ES-I3 (cell line): ENCODE measurements at regions not wholly inside any gene's neighbourhood (a gene's known extent, or its start where the extent isn't known, plus 50 kb on each side); places are given as distances from the start of the nearest gene placed in this dataset.
"Not testable (repeated sequence)": the region's sequence is repeated elsewhere in the genome, so short reads cannot be mapped to it uniquely, and the experiment has no call there.

Experiments
- H3K36me3 ChIP-seq: 2 replicates; pipeline ENCODE4 v1.6.1; 2013; ENCODE audit warnings: mild to moderate bottlenecking, low read length, control low read depth, moderate library complexity; ENCODE audit not compliant: insufficient read depth
- H3K4me1 ChIP-seq: 2 replicates; pipeline ENCODE4 v1.6.1; 2013; ENCODE audit warnings: mild to moderate bottlenecking, control low read depth, low read length; ENCODE audit not compliant: insufficient read depth
- H3K9ac ChIP-seq: 2 replicates; pipeline ENCODE4 v1.6.1; 2013; ENCODE audit warnings: low read depth, mild to moderate bottlenecking, low read length, moderate library complexity
- H3K9me3 ChIP-seq: 2 replicates; pipeline ENCODE4 v1.6.1; 2013; ENCODE audit warnings: mild to moderate bottlenecking, low read length, moderate library complexity; ENCODE audit not compliant: control insufficient read depth, insufficient read depth

DNA sequence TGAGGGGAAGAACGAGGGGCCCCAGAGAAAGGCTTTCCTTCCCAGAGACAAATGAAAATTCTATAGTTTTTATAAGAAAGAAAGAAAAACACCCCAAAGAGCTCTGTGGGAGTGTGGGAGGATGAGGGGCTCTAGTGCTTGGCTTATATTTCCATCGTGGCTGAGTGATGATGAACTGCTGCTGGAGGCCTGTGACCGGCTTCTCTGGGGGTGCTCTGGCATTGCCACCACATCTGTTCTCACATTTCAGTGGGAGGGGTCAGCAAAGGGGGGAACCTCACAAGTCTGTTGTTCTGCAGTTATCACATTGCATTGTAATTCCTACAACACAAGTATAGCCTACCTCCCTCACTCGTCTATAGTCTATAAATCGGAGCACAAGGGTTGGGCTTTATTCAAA lies 67.6 kb upstream of the BACH2 start:
- no peaks in the 10 kb centered on the region for H3K9me3 ChIP-seq
- no peaks in the 10 kb centered on the region for H3K36me3 ChIP-seq
- H3K9ac ChIP-seq = no peak overlapping the region
- peaks cover 18% of the 10 kb centered on the region for H3K4me1 ChIP-seq

DNA sequence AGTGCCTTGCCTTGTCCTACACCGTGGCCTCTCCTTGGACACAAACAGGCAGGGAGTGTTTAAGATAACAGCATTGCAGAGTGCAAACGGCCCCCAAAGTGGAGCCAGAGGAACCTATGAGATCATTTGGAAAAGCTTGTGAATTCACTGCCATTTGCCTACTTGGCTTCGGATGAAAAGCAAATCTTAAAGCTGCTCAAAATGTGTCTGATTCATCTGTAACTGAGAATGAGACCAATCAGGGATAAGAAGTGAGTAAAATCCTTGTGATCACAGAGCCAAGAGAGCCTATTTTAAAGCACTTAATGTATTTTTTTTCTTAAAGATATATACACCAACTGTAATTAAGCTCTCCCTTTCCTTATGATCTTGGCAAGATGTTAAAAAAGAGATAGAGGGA lies 65.7 kb upstream of the BACH2 start:
- Histone ChIP-seq H3K9me3 (no peaks in the 10 kb centered on the region), H3K9ac (no peak overlapping the region), H3K4me1 (peaks cover 8% of the 10 kb centered on the region), H3K36me3 (no peaks in the 10 kb centered on the region)

DNA sequence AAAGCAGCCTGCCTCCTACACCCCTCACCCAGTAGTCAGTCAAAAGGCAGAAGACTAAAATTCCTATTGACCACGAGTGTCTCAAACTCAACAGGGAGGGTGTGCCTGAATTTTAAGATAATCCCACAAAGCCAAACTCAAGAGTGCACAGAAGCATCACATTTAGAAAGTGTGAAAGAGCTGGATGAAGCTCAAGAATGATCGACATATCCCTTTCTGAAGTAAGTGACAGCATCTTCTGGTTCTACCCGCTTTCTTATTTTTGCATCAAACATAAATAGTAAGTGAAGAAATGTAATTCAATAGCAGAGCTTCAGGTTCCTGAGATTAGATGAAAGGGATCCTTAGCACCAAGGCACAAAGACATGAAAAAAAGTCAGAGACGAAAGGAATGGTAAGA lies 64.5 kb upstream of the BACH2 start:
- Histone ChIP-seq H3K9me3 (no peaks in the 10 kb centered on the region), H3K36me3 (no peaks in the 10 kb centered on the region), H3K4me1 (peaks cover 11% of the 10 kb centered on the region), H3K9ac (no peak overlapping the region)

DNA sequence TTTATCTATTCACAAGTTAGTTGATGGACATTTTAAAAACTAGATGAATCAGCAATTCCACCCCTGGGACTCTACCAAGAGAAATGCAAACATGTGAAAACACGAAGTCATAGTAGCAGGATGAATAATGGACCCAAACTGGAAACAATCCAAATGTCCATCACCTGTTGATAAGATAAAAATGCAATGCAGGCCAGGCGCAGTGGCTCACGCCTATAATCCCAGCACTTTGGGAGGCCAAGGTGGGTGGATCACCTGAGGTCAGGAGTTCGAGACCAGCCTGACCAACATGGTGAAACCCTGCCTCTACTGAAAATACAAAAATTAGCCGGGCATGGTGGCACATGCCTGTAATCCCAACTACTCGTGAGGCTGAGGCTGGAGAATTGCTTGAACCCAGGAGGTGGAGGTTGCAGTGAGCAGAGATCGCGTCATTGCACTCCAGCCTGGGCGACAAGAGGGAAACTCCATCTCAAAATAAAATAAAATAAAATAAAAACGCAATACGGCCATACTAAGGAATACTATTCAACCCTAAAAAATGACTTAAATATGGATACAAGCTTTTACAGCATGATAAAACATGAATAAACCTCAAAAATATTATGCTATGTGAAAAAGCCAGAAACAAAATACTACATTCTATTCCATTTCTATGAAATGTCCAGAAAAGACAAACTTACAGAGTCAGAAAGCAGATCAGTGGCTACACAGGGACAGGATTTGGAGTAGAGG lies 61.6 kb upstream of the BACH2 start:
- H3K4me1 ChIP-seq = peaks cover 17% of the 10 kb centered on the region
- not testable (repeated sequence) for H3K9me3 ChIP-seq, H3K36me3 ChIP-seq, H3K9ac ChIP-seq

DNA sequence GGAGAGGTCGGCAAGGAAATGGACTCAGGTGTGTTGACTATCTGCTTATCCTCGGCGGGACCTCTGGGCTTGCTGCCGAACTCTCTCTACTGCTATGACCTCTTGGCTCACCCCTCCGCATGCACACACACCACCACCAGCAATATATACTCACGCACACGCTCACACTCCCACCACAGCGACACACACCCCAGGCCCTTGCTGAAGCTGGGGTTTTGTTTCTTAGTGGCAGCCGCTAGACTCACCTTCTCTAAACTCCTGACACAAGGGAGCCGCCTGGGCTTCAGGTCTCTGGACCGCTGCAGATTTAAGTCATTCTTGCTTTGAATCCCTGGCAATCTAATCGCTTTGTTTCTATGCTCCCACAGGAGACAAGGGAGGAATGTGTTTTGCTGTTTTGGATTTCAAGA lies 59.4 kb upstream of the BACH2 start:
- Histone ChIP-seq H3K9ac (peak overlapping the region; percentile 15; the same call in 1 of the 2 replicates), H3K4me1 (peaks cover 18% of the 10 kb centered on the region), H3K36me3 (no peaks in the 10 kb centered on the region), H3K9me3 (no peaks in the 10 kb centered on the region)

DNA sequence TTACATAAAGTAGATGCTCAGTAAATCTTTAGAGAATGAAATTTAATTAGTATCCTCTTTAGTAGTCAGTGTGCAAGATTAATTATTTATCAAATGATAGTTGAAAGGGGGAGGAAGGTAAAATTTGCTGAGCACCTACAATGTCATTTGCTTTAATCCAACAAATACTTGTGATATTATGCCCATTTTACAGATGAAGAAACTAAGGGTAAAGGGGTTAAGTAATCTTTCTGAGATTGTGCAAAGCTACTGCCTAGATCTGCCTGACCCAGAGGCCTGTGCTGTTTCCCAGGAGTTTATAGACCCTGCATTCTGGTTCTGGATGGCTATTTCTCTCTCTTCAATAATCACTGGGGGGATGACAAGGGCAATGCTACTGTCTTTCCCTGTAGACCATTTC lies 58.3 kb upstream of the BACH2 start:
- Histone ChIP-seq H3K9ac (no peak overlapping the region), H3K9me3 (no peaks in the 10 kb centered on the region), H3K36me3 (no peaks in the 10 kb centered on the region), H3K4me1 (peaks cover 20% of the 10 kb centered on the region)

DNA sequence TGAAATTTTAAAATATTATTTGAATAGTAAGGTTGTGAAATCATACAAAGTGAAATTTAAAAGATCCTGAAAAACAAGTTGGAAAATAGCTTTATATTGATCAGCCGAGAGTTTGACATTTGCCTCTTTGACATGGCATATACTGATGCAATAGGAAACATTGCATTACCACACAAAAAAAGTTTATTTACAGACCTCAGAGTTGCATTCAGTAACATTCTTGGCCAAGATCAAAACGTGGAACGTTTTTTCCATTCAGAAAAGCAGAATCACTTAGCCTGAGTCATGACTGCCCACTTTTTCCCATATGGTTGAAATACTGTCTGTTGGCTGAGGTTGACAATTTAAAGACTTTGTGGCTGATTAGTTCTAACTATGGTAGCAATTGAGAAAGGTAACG lies 55.1 kb upstream of the BACH2 start:
- Histone ChIP-seq H3K9me3 (no peaks in the 10 kb centered on the region), H3K36me3 (no peaks in the 10 kb centered on the region), H3K9ac (no peak overlapping the region), H3K4me1 (peaks cover 20% of the 10 kb centered on the region)

DNA sequence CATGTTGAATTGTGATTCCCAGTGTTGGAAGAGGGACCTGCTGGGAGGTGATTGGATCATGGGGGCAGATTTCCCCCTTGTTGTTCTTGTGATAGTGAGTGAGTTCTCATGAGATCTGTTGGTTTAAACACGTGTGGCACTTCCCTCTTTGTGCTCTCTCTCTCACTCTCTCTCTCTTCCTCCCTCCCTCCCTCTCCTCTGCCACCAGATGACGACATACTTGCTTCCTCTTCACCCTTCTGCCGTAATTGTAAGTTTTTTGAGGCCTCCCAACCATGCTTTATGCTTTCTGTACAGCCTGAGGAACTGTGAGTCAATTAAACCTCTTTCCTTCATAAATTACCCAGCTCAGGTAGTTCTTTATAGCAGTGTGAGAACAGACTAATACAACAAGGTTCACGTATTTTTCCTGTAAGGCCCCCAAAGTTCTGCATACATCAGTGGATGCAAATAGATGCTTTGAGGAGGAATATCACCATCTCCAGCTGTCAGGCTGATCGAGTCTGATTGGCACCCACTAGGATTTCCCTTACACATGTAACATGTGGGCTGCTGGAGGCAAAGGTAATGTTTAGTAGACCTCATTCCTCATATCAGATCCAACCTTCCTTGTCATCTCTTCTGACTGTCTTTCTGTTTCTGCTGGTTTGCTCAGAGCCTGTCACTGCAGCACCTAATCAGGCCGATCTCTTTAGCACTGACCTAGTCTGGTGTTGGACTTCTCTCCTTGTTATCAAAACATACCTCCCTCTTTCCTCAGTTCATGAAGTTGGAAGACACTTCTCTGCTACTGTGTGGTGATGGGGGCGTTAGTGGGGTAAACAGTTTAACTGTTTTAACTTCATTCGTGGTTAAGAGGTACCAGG lies 54.3 kb upstream of the BACH2 start:
- no peak overlapping the region for H3K9ac ChIP-seq
- H3K4me1 ChIP-seq = peaks cover 16% of the 10 kb centered on the region
- no peaks in the 10 kb centered on the region for H3K9me3 ChIP-seq
- H3K36me3 ChIP-seq = no peaks in the 10 kb centered on the region

DNA sequence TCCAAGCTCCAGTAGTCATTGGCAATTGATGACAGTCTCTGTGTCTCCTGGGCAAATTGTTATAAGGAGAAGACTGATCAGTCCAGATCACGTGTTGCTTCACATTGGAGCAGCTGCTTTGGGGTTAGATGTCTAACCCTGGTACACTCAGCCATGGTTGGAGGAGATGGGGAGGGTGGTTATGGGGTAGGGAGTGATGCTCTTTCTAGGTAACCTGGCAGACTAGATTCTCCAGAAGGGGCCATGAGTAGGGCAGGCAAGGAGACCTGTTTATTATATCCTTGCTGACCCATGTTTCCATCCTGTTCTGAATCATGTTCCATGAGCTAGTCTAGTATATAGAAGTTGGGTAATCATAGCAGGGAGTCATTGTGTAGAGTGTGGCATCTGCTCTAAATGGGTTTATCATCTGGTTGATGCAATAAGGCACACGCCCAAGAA lies 50.8 kb upstream of the BACH2 start:
- Histone ChIP-seq H3K9ac (no peak overlapping the region), H3K9me3 (no peaks in the 10 kb centered on the region), H3K4me1 (0 out of 2 replicates have a peak, but pooled peaks cover 6% of the 10 kb centered on the region), H3K36me3 (no peaks in the 10 kb centered on the region)

DNA sequence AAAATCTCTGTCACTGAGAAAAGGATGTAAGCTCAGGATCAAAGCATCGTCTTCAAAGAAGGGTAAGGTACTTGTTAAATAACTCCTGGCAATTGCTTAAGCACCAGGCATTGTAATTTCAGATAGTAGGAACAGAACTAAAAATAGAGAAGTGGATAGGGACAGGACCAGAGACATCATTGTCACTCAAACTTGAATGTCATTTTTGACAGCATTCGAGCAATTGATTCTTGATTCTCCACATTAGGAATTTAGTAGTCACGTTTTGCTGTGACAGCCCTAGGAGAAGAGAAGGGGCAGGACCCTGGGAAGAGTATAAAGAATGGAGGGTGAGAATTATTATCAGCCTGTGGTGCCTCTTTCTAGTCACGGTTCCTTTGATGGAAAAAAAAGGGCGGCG lies 50.1 kb upstream of the BACH2 start:
- H3K9me3 ChIP-seq = no peaks in the 10 kb centered on the region
- H3K4me1 ChIP-seq = 0 out of 2 replicates have a peak, but pooled peaks cover 6% of the 10 kb centered on the region
- H3K36me3 ChIP-seq = no peaks in the 10 kb centered on the region
- no peak overlapping the region for H3K9ac ChIP-seq
